ENCODE measurements at regions not wholly inside any gene's neighbourhood (a gene's known extent, or its start where the extent isn't known, plus 50 kb on each side); places are given as distances from the start of the nearest gene placed in this dataset.
"Not testable (repeated sequence)": the region's sequence is repeated elsewhere in the genome, so short reads cannot be mapped to it uniquely, and the experiment has no call there.

DNA sequence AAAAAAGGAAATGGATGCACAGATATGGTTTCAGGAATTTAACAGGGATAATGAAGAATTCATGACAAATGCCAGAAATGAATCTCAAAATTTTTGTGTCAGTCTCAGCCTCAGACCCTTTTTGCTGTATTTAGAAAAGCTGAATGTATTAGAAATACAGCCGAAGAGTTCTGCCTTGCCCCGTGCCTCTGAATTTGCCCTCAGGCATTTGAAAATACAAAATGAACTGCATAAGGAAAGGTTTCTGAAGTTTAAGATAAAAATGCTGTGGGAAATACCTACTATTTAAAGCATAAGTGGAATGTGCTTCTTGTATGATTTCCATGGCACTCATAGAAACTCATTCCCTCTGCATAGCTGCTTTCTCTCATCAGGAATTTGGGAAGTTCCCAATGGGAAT is 1580.6 kb downstream of the DPP10 start (continued):
- no peak for TF ChIP-seq EGR1 (IDR thresholded peaks at IDR 0.05; ENCODE audit: borderline replicate concordance, low read depth, low read length)

DNA sequence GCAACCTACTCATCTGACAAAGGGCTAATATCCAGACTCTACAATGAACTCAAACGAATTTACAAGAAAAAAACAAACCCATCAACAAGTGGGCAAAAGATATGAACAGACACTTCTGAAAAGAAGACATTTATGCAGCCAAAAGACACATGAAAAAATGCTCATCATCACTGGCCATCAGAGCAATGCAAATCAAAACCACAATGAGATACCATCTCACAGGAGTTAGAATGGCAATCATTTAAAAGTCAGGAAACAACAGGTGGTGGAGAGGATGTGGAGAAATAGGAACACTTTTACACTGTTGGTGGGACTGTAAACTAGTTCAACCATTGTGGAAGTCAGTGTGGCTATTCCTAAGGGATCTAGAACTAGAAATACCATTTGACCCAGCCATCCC is 1596.3 kb downstream of the DPP10 start:
- H3K23me2 ChIP-seq (ENCODE audit: low read depth, low read length); H2BK15ac ChIP-seq (ENCODE audit: low read length); H3K14ac ChIP-seq (ENCODE audit: insufficient read length); H4K20me1 ChIP-seq (replicated peaks in 1 of 2; ENCODE audit: control insufficient read depth in 1 of 2, insufficient read depth in 2 of 2, low read length in 2 of 2); H3K27me3 ChIP-seq (replicated peaks in 1 of 4; ENCODE audit: control insufficient read depth in 3 of 4, extremely low read depth in 1 of 4, insufficient read depth in 3 of 4, low read length in 3 of 4); H2AK5ac ChIP-seq (ENCODE audit: low read depth, low read length); FAIRE-seq; H3K9me3 ChIP-seq (ENCODE audit: insufficient read depth in 2 of 2, low read depth in 1 of 2, low read length in 1 of 2); H2BK12ac ChIP-seq (ENCODE audit: low read depth, low read length); H4K8ac ChIP-seq (ENCODE audit: extremely low read depth, insufficient read depth, low read length); H2BK120ac ChIP-seq (replicated peaks; ENCODE audit: low read depth, low read length); H2BK20ac ChIP-seq (ENCODE audit: low read length); POLR2A ChIA-PET (ENCODE audit: partially characterized antibody); H3K27ac ChIP-seq (ENCODE audit: low read depth, low read length); H3K4me2 ChIP-seq (ENCODE audit: insufficient read depth in 1 of 2, low read depth in 2 of 2, low read length in 2 of 2); H3K23ac ChIP-seq (ENCODE audit: insufficient read length); H3K4me1 ChIP-seq (replicated peaks in 1 of 4; ENCODE audit: control insufficient read depth in 3 of 4, insufficient read depth in 4 of 4, low read length in 3 of 4); H3K18ac ChIP-seq (ENCODE audit: extremely low read depth, low read length); H3K4ac ChIP-seq (replicated peaks; ENCODE audit: insufficient read length, low read depth, low read length); H2AFZ ChIP-seq (ENCODE audit: low read length); H3K4me3 ChIP-seq (ENCODE audit: extremely low read depth in 1 of 4, insufficient read depth in 2 of 4, low read depth in 3 of 4, low read length in 4 of 4); H2BK5ac ChIP-seq (ENCODE audit: low read depth, low read length); CTCF ChIA-PET (ENCODE audit: partially characterized antibody); H3K79me2 ChIP-seq (ENCODE audit: control insufficient read depth in 1 of 2, insufficient read depth in 2 of 2, low read length in 2 of 2); DNase-seq (ENCODE audit: low read depth in 1 of 2, low spot score in 2 of 2); H3K79me1 ChIP-seq (ENCODE audit: low read depth, low read length); H3K36me3 ChIP-seq (ENCODE audit: control insufficient read depth in 2 of 4, insufficient read depth in 4 of 4, low read length in 3 of 4); H4K5ac ChIP-seq (ENCODE audit: insufficient read length, low read depth, low read length); H3K9ac ChIP-seq (replicated peaks in 1 of 4; ENCODE audit: extremely low read depth in 1 of 4, low read depth in 3 of 4, low read length in 3 of 4); H3K56ac ChIP-seq (replicated peaks; ENCODE audit: insufficient read length, low read depth, low read length); H4K91ac ChIP-seq (replicated peaks; ENCODE audit: insufficient read length, low read length): not testable (repeated sequence)
- 70% methylated on average over 1 of the region's 1 CpG; no CpG with 5 or more reads in 1 of the 2 experiments for WGBS, 2 experiments (ENCODE audit: extremely low coverage in 1 of 2, insufficient coverage in 1 of 2, insufficient read length in 1 of 2, insufficient replicate concordance in 2 of 2, low coverage in 1 of 2, low lambda C conversion rate in 2 of 2, missing lambda C conversion rate in 1 of 2)

All from H1 (cell line).